ENCODE measurements at regions not wholly inside any gene's neighbourhood (a gene's known extent, or its start where the extent isn't known, plus 50 kb on each side); places are given as distances from the start of the nearest gene placed in this dataset.

GRCh38 chr17:77523540-77523939 is 382.8 kb downstream of the SEC14L1 start:
- no peak for TF ChIP-seq TAF1 (IDR thresholded peaks at IDR 0.05; ENCODE audit: low read depth, low read length)
- TF ChIP-seq POLR2A (IDR thresholded peaks at IDR 0.05; ENCODE audit: low read depth, low read length) = no peak
- TF ChIP-seq POLR2AphosphoS5 (IDR thresholded peaks at IDR 0.05; ENCODE audit: low read depth, low read length) = no peak
- TF ChIP-seq SPI1 (IDR thresholded peaks at IDR 0.05; ENCODE audit: low read depth, low read length) = no peak
- no peak for TF ChIP-seq PAX5 (IDR thresholded peaks at IDR 0.05; ENCODE audit: insufficient read depth, low read length, severe bottlenecking)
